SU-DHL-6 (cell line): ENCODE measurements at regions not wholly inside any gene's neighbourhood (a gene's known extent, or its start where the extent isn't known, plus 50 kb on each side); places are given as distances from the start of the nearest gene placed in this dataset.

Experiments
- H2AFZ ChIP-seq: fragments of 200-600 bp; sonication (generic); 2 replicates; pipeline ENCODE4 v1.6.1; 2014; ENCODE audit warnings: low read depth, mild to moderate bottlenecking, moderate library complexity, mixed read lengths, antibody characterized with exemption, low read length; ENCODE audit not compliant: severe bottlenecking
- H3F3A ChIP-seq: fragments of 200-600 bp; shearing (Covaris generic); 2 replicates; pipeline ENCODE4 v1.6.0; 2016; ENCODE audit warnings: antibody characterized with exemption, mild to moderate bottlenecking; ENCODE audit not compliant: insufficient read depth
- H3K27ac ChIP-seq: fragments of 200-600 bp; sonication (generic); 2 replicates; pipeline ENCODE4 v1.5.1; 2016; ENCODE audit warnings: low read depth, mild to moderate bottlenecking, low read length, moderate library complexity, mixed read lengths
- H3K27me3 ChIP-seq: fragments of 200-600 bp; sonication (generic), shearing (Covaris generic); 2 replicates; pipeline ENCODE4 v1.6.0; 2014; ENCODE audit warnings: mild to moderate bottlenecking, low read length
- H3K36me3 ChIP-seq: fragments of 200-600 bp; sonication (generic); 2 replicates; pipeline ENCODE4 v1.6.1; 2014; ENCODE audit warnings: mild to moderate bottlenecking, low read length, mixed read lengths
- H3K4me2 ChIP-seq: fragments of 300-600, 200-600 bp; shearing (Covaris generic), sonication (generic); 2 replicates; pipeline ENCODE4 v1.6.0; 2014; ENCODE audit warnings: low read length, low read depth, mild to moderate bottlenecking; ENCODE audit not compliant: poor library complexity, severe bottlenecking
- H3K4me3 ChIP-seq: fragments of 200-600 bp; sonication (generic); 2 replicates; pipeline ENCODE4 v1.5.1; 2014; ENCODE audit warnings: antibody characterized with exemption, low read length, mild to moderate bottlenecking, mixed read lengths; ENCODE audit not compliant: insufficient read depth, poor library complexity, severe bottlenecking
- H3K79me2 ChIP-seq: fragments of 200-600 bp; sonication (generic); 2 replicates; pipeline ENCODE4 v1.6.1; 2014; ENCODE audit warnings: mild to moderate bottlenecking, low read length, moderate library complexity; ENCODE audit not compliant: insufficient read depth
- H3K9ac ChIP-seq: fragments of 200-600 bp; sonication (generic); 2 replicates; pipeline ENCODE4 v1.7.0; 2014; ENCODE audit warnings: mild to moderate bottlenecking, low read length
- H3K9me2 ChIP-seq: fragments of 200-600 bp; sonication (generic); replicated peaks from 2 replicates; pipeline ENCODE4 v1.6.1; 2014; ENCODE audit warnings: low read length; ENCODE audit not compliant: insufficient read depth
- H3K9me3 ChIP-seq: fragments of 200-600 bp; sonication (generic); 2 replicates; pipeline ENCODE4 v1.6.1; 2014; ENCODE audit warnings: low read length, mixed read lengths; ENCODE audit not compliant: insufficient read depth
- H4K20me1 ChIP-seq: fragments of 200-600 bp; sonication (generic); 2 replicates; pipeline ENCODE4 v1.6.1; 2014; ENCODE audit warnings: low read depth, mild to moderate bottlenecking, antibody characterized with exemption, low read length, moderate library complexity, mixed read lengths
- EZH2phosphoT487 ChIP-seq: fragments of 200-600 bp; sonication (generic), shearing (Covaris generic); conservative IDR thresholded peaks from 2 replicates; pipeline ENCODE4 v1.6.1; 2018; ENCODE audit warnings: mild to moderate bottlenecking, antibody characterized with exemption, low read length, moderate library complexity, mixed read lengths
- TF ChIP-seq, protein P1 (sequence below): fragments of 200-600 bp; sonication (generic); IDR thresholded peaks from one replicate; pipeline ENCODE4 v1.5.1; 2017; ENCODE audit warnings: antibody characterized with exemption, mild to moderate bottlenecking, low read length, moderate library complexity; ENCODE audit not compliant: insufficient read depth, poor library complexity, severe bottlenecking

DNA sequence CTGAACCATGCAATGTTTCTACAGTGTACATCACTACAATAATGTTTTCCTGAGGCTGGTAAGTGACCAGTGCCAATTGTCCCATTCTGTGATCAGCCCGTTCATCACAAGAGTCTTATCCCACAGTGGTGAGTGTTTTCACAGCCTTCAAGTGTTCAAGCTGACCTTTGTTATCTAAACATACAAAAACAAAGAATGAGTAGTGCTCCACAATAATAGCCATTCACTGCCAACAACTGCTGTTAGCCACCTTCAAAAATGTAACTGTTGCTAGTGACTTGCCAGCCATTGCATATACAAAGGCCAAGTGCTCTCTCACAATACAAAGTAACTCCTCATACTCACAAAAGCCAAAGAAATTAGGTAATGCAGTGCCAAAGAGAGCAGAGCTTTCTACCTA is 1084.1 kb downstream of the FAM133A start:
- no peak for TF ChIP-seq EZH2phosphoT487
- TF ChIP-seq, protein P1, sequence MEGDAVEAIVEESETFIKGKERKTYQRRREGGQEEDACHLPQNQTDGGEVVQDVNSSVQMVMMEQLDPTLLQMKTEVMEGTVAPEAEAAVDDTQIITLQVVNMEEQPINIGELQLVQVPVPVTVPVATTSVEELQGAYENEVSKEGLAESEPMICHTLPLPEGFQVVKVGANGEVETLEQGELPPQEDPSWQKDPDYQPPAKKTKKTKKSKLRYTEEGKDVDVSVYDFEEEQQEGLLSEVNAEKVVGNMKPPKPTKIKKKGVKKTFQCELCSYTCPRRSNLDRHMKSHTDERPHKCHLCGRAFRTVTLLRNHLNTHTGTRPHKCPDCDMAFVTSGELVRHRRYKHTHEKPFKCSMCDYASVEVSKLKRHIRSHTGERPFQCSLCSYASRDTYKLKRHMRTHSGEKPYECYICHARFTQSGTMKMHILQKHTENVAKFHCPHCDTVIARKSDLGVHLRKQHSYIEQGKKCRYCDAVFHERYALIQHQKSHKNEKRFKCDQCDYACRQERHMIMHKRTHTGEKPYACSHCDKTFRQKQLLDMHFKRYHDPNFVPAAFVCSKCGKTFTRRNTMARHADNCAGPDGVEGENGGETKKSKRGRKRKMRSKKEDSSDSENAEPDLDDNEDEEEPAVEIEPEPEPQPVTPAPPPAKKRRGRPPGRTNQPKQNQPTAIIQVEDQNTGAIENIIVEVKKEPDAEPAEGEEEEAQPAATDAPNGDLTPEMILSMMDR = no peak
- no peak overlapping the region for H3K27ac ChIP-seq
- no peaks in the 10 kb centered on the region for H3K27me3 ChIP-seq
- H3K9me2 ChIP-seq = no peaks in the 10 kb centered on the region
- H4K20me1 ChIP-seq = no peaks in the 10 kb centered on the region
- H3K9ac ChIP-seq = no peak overlapping the region
- H3K79me2 ChIP-seq = no peaks in the 10 kb centered on the region
- H3K9me3 ChIP-seq = no peaks in the 10 kb centered on the region
- no peak overlapping the region for H2AFZ ChIP-seq
- no peaks in the 10 kb centered on the region for H3K36me3 ChIP-seq
- H3K4me3 ChIP-seq = no peak overlapping the region
- H3F3A ChIP-seq = no peaks in the 10 kb centered on the region
- H3K4me2 ChIP-seq = no peak overlapping the region

DNA sequence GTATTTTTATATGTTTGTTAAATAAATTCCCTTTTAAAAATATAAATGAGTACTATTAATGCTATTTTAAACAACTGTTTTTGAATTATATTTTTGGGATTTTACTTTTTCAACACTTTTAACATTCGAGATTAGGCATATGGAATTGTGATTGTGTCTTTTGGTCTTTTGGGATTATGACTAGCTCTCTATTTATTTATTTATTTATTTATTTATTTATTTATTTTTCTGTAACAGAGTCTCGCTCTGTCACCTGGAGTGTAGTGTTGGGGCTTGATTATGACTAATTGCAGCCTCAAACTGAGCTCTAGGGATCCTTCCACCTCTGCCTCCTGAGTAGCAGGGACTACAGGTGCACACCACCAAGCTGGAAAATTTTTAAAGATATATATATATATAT is 1101.6 kb downstream of the FAM133A start:
- Histone ChIP-seq H3K36me3 (no peaks in the 10 kb centered on the region), H2AFZ (no peak overlapping the region), H3K79me2 (no peaks in the 10 kb centered on the region), H3F3A (no peaks in the 10 kb centered on the region), H3K4me3 (no peak overlapping the region), H3K9ac (no peak overlapping the region), H4K20me1 (no peaks in the 10 kb centered on the region), H3K4me2 (no peak overlapping the region), H3K9me3 (no peaks in the 10 kb centered on the region), H3K27me3 (no peaks in the 10 kb centered on the region), H3K9me2 (no peaks in the 10 kb centered on the region), H3K27ac (no peak overlapping the region)
- no peak for TF ChIP-seq EZH2phosphoT487
- TF ChIP-seq, protein P1 = no peak

DNA sequence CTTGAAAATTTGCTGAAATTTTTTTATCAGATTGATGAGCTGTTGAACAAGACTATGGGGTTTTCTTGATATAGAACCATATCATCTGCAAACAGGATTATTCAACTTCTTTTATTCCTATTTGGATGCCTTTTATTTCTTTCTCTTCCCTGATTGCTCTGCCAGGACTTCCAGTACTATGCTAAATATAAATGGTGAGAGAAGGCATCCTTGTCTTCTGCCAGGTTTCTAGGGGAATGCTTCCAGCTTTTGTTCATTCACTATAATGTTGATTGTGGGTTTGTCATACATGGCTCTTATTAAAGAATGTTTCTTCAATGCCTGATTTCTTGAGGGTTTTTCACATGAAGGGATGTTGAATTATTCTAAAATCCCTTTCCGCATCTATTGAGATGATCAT is 1139.5 kb downstream of the FAM133A start:
- no peak overlapping the region for H3K4me3 ChIP-seq
- no peak overlapping the region for H3K4me2 ChIP-seq
- H3K27me3 ChIP-seq = no peaks in the 10 kb centered on the region
- H3K79me2 ChIP-seq = no peaks in the 10 kb centered on the region
- H3F3A ChIP-seq = no peaks in the 10 kb centered on the region
- no peaks in the 10 kb centered on the region for H3K9me3 ChIP-seq
- no peak overlapping the region for H3K27ac ChIP-seq
- no peak overlapping the region for H3K9ac ChIP-seq
- no peaks in the 10 kb centered on the region for H3K9me2 ChIP-seq
- no peaks in the 10 kb centered on the region for H4K20me1 ChIP-seq
- TF ChIP-seq EZH2phosphoT487 = no peak
- TF ChIP-seq, protein P1 = no peak
- no peak overlapping the region for H2AFZ ChIP-seq
- no peaks in the 10 kb centered on the region for H3K36me3 ChIP-seq
